K562 (cell line): ENCODE measurements at regions not wholly inside any gene's neighbourhood (a gene's known extent, or its start where the extent isn't known, plus 50 kb on each side); places are given as distances from the start of the nearest gene placed in this dataset.

Experiments
- E2F1 ChIP-seq: sonication (generic); formaldehyde crosslinking; IDR thresholded peaks from 2 replicates; pipeline ENCODE4 v1.8.1; 2023; ENCODE audit warnings: mild to moderate bottlenecking, missing genetic modification reagents, moderate library complexity
- FIP1L1 ChIP-seq: fragments of 200-400 bp; formaldehyde crosslinking; IDR thresholded peaks from 2 replicates; pipeline ENCODE4 v1.6.1; 2018; ENCODE audit warnings: mild to moderate bottlenecking, low read depth, low read length; ENCODE audit not compliant: poor library complexity, severe bottlenecking
- NONO ChIP-seq, 2 experiments: fragments of 200-400 bp in 1 of 2; fragments of 450-650 bp in 1 of 2; formaldehyde crosslinking in 1 of 2; IDR thresholded peaks; 2 replicates each; pipeline ENCODE4 v1.6.1; 2017; ENCODE audit warnings: low read depth in 2 of 2, mild to moderate bottlenecking in 2 of 2, moderate library complexity in 2 of 2, low read length in 1 of 2
- PHF8 ChIP-seq: fragments of 200-600 bp; sonication (generic); IDR thresholded peaks from 2 replicates; pipeline ENCODE4 v1.6.1; 2012; ENCODE audit warnings: mixed run types, mild to moderate bottlenecking, inconsistent platforms, low read length, moderate library complexity, borderline replicate concordance
- PRMT5 ChIP-seq: sonication (generic); formaldehyde crosslinking; IDR thresholded peaks from 2 replicates; pipeline ENCODE4 v1.5.0; 2020; ENCODE audit warnings: missing genetic modification reagents
- USF2 ChIP-seq: sonication (generic); formaldehyde crosslinking; IDR thresholded peaks from 2 replicates; pipeline ENCODE4 v1.5.0; 2020; ENCODE audit warnings: missing genetic modification reagents

- TF ChIP-seq E2F1 (CRISPR knock-in tag) (no peak), PHF8 (no peak), FIP1L1 (no peak), USF2 (no peak), NONO (IDR thresholded peaks at IDR 0.05; ENCODE audit: low read depth in 2 of 2, low read length in 1 of 2) (no peak), PRMT5 (no peak)
Measured at GRCh38 chr21:16873596-16873995, 639.2 kb upstream of the CXADR start.
